NCI-H146 (cell line): ENCODE measurements at regions not wholly inside any gene's neighbourhood (a gene's known extent, or its start where the extent isn't known, plus 50 kb on each side); places are given as distances from the start of the nearest gene placed in this dataset.
A peak's percentile ranks its signal among the peaks of the same experiment; 100 is the strongest.

Source experiments
- DNase-seq: peaks from one replicate; lab custom pipeline; 2025; lab: John Stamatoyannopoulos, UW

- no peak for DNase-seq
Measured at GRCh38 chr9:103757062-103757461, 337.0 kb upstream of the SMC2 start.

DNA sequence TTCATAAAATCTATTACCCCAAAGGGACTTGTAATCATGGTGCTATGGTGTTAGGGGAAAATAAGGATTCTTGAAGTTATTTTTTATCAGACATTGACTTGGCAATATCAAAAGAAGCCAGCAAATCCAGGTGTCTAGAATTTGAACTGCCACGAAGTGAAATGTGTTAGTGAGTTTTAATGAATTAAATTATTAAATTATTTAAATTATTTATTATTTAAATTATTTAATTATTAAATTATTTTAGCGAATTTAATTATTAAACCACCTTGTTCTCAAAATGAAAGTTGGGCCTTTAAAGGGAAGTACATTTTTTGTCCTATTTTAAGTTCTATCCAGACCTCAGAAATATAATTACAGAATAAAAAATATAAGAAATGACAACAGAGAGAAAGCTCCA is 332.6 kb upstream of the SMC2 start:
- no peak for DNase-seq

DNA sequence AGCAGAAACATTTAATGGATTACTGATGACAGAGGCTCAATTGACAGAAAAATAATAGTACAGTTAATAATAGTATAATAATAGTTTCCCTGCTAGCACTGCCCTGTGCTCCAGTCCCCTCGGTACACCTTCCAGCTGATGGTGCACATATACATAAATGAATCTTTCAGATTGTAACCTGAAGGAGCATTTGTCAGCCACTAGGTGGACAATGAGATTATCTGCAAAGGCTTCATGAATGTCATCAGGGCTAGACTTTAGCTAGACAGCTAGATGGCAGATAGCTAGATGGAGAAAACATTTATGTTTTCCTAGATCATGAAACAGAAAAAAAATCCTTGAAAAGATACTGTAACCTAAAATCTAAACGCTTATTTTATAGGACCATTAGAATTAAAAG is 304.4 kb upstream of the SMC2 start:
- DNase-seq = peak; percentile 1

DNA sequence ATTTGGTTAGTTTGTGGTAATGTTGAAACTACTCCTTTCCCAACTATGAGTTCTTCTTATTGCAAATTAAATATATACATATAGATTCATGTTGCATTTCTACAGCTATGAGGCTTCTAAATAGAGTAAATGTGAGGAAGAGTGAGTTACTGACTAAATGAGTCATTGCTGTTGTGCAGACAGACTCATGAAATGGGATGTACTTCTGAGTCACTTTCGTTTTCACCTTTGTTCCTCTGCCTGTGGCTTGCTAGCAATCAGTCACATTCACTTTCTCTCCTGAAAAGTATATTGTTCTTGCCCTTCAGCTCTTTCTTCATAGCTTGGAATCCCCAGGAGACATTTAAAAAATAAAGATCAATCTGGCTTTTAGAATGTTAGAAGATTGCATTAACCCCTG is 295.5 kb upstream of the SMC2 start:
- DNase-seq = no peak

DNA sequence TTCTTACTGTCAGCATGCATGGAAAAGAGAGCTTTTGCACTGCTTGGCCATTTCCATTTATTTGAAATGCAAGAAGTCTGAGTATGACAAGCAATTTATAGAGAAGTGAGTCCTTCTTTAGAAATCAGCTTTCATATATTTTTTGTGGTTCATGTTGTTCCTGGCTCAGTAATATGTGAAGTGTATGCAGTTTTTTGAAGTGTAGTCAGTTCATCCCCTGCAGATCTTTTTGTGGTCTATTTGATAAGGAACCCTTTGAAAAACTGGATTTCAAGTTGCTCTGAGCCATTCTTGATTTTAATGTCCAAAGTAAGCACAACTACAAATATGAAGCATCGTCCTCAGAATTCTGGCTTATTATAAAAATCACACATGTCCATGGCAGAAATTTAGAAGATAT is 294.1 kb upstream of the SMC2 start:
- DNase-seq = no peak

DNA sequence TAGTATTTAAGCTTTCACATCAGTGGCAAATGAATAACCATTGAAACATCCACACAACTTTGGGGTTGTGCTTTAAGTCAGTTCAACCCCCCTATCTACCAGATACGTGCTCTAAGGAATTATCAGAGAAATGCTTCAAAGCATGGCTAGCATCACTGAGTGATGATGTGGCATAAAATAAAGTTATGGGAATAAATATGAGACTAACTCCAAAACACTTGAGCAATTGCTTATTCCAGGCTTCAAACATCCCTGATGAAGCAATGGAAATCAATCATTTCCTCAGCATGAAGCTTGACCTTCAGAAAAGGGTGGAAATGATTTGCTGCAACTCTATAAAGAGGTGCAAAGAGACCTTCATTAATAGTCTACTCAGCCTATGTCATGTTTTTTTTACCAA is 292.0 kb upstream of the SMC2 start:
- DNase-seq = no peak

DNA sequence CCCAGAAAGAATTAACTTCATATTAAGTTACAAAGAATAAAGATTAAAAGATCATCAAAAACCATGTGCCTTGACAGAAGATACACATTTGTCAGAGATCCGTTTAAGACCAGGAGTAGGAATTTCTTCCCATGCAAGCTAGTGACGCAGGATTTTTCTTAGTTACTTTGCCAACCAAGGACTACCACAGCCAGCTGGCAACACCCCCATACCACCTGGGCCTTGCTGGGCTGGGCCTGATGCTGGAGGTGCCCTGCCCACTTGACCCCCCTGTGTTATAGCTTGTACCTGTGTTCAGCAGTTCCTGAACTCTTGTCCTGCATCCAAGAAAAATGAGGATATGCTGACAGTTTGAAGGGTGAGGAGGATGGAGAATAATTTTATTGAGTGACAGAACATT is 290.9 kb upstream of the SMC2 start:
- no peak for DNase-seq

DNA sequence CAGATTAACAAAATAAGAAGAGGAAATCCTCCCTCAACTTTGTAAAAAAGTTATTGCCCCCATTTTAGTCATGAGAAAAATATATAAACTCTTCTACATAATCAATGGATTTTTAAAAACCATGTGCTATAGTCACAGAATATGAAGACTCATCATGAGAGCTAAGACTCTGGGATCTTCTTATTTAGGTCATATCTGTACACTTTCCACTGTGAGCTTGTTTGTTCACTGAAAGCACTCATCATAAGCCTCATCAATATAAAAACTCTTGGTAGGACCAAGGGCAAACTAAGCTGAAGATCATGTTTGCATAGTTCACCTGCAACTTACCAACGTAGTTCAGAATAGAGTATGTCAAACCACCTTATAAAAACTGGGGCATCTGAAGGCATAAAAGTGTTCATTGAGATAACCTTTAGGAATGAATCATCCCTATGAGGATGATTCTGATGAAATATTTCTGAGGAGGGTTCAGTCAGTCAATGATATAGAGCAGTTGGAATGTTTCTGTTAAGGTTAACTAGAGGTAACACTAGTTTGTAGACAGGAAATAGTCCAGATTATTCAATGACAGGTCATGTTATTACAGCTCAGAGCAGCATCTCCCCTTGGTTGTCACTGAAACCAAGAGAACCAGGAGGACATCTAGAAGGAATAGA is 289.9 kb upstream of the SMC2 start:
- no peak for DNase-seq

DNA sequence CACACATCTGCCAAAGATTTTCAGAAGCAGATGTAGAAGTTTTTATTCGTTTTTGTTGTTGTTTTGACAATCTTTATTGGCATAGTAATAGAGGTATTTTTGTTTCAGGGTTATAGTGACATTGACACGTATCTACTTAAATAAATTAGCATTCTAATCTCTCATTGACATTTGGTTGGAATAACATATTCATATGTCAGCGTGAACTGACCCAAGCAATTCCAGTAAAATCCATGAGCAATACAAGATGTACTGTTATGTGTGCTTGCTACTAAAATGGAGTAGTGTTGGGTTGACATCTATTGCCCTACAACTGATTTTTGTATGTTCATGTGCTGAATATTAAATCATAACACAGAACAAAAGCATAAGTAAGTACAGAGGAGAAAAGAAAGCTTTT is 284.4 kb upstream of the SMC2 start:
- DNase-seq = no peak

- no peak for DNase-seq
Measured at GRCh38 chr9:103811462-103811861, 282.6 kb upstream of the SMC2 start.

GRCh38 chr9:103816146-103816545 is 278.0 kb upstream of the SMC2 start:
- no peak for DNase-seq

DNA sequence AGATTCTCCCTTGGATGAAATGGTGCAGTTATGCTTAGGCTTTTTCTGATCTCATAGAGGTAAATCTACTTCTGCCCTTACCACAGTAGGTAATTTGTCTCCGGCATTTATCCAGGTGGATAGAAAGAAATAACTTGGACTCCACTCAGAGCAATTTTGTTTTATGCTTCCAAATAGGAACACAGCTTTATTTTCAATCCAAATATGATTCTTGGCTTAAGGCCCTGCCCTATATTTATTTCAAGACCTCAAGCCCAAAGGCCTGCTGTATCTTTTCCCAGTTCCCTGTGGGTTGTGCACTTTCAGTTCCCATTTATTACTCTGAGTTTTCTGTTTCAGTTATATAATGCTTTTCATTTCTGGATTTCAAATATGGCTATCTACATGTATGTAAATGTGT is 274.2 kb upstream of the SMC2 start:
- no peak for DNase-seq

GRCh38 chr9:103821115-103821514 is 273.0 kb upstream of the SMC2 start:
- DNase-seq = no peak

DNA sequence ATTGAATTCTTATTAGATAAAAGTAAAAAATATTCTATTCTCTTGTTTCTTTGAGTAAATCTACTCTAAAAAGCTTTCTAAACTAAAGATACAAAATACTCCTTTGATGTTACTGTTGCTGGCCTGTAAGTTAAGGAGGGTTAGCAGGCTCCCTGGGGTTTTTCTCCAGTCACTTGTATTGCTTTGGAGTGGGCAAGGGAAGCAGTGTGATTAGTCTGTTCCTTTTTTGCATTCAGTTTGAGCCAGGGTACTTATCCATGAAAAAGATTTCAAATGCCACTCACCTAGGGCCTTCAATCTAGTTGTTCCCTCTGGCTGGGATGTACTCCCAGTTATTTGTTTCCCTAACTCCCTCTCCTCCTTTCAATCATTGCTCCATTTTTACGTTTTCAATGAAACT is 256.2 kb upstream of the SMC2 start:
- DNase-seq = no peak

DNA sequence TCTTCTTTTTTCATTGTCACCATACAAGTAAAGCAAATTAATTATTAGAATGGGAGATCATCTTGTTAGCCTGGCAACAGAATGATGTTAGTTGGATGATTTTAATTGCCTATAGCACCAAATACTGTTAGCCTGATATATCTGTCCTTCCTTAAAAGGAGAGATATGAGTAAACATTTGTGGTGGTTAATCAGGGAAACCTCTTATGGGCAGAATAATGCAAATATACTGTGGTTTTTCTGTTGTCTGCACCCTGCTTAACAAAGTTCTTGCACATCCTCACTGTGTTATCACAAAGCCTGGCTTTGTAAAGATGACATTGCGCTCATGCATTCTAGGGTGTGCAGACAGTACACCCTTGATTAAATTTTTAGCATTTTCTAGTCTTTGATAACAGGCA is 254.9 kb upstream of the SMC2 start:
- no peak for DNase-seq

DNA sequence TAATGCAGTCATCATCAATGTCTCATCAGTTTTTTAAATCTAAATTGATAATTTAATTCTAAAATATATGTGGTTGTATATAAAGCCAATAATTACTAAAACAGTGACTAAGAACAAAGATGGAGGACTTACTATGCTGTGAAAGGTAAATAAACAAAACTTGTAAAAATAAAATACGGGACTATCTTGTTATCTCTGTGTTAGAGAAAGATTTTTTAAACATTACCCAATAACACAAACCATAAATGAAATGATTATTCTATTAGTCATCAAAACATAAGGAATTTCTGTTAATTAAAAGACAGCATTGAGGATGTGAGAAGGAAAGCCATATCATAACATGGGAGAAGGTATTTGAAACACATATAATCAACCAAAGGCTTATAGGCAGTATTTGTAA is 226.2 kb upstream of the SMC2 start:
- no peak for DNase-seq

- no peak for DNase-seq
Measured at GRCh38 chr9:103872811-103873210, 221.3 kb upstream of the SMC2 start.

DNA sequence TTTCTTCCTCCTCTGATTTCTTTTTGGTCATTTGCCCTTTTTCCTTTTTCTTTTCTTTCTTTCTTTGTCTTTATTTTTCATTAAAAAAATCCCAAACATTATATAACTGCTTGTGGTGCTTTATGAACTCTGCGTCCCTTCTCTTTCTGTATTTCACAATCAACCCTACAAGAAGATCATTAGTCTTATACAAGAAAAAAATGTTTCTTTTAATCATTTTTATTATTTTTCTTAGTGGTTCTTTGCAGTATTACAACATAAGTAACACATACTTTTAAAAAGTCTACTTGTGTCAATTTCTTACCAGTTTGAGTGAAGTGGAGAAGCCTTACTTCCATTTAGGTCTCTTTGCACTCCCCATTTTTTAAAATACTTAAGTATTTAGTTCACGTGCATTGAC is 212.7 kb upstream of the SMC2 start:
- no peak for DNase-seq

GRCh38 chr9:103889989-103890388 is 204.1 kb upstream of the SMC2 start:
- no peak for DNase-seq

DNA sequence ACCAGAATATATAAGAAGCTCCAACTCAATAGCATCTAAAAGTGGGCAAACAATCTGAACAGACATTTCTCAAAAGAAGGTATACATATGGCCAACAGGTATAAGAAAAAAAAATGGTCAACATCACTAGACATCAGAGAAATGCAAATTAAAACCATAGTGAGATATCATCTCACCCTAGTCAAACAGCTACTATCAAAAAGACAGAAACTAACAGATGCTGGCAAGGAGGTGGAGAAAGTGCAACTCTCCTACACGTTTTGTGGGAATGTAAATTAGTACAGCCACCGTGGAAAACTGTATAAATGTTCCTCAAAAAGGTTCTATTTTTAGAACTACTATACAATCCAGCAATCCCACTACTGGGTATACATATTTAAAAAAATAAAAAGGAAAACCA is 199.9 kb upstream of the SMC2 start:
- DNase-seq = no peak

DNA sequence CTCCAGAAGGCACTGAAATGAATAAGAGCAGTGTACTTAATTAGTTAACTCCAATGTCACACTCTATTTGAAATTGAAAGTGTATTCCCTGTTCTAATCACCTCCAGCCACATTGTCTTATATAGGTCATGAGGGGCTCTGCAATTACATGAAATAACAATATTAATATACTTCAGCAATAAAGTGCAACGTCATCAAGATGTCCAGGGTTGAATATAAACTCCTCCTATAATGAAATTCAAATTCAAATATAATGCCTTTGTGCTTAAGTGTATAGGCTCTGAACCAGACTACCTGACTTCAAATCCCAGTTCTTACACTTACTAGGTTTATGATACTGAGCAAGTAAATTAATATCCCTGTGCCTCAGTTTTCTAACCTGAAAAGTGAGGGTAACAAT is 195.6 kb upstream of the SMC2 start:
- DNase-seq = no peak

GRCh38 chr9:103899866-103900265 is 194.2 kb upstream of the SMC2 start:
- DNase-seq = no peak

- DNase-seq = no peak
Measured at GRCh38 chr9:103900466-103900865, 193.6 kb upstream of the SMC2 start.

GRCh38 chr9:103902263-103902662 is 191.8 kb upstream of the SMC2 start:
- no peak for DNase-seq

GRCh38 chr9:103904242-103904641 is 189.9 kb upstream of the SMC2 start:
- DNase-seq = no peak
